ENCODE measurements at regions not wholly inside any gene's neighbourhood (a gene's known extent, or its start where the extent isn't known, plus 50 kb on each side); places are given as distances from the start of the nearest gene placed in this dataset.

DNA sequence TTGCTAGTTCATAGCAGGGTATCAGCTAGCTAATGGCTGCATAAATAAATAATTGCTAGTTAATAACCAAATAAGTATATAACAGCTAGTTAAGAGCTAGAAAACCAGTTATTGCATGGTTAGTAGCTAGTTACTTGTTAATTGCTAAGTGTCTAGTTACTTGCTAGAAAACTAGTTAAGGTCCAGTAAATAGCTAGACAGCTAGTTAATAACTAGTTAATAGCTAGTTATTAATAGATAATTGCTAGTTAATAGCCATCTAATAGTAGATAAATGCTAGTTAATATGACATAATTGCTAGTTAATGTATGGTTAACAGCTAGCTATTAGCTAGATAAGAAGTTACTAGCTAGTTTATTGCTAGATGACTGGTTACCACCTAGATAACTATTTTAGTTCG lies 629.9 kb upstream of the CT83 start:
- DNase-seq, result no peak
- no peak overlapping the region for H3K27ac ChIP-seq
- TF ChIP-seq POLR2A (IDR thresholded peaks at IDR 0.05), result no peak
- H3K36me3 ChIP-seq, result no peaks in the 10 kb centered on the region
- H3K27me3 ChIP-seq, result no peaks in the 10 kb centered on the region
- WGBS (ENCODE audit: insufficient coverage, low coverage, low lambda C conversion rate, missing lambda C conversion rate), result 59% methylated on average over 1 of the region's 1 CpG
- no peak for ATAC-seq
- intact Hi-C loops (cut with DNase I), result no loop called here
- H3K4me3 ChIP-seq, result no peak overlapping the region
- H3K9me3 ChIP-seq, result no peaks in the 10 kb centered on the region
- H3K4me1 ChIP-seq, result no peaks in the 10 kb centered on the region

DNA sequence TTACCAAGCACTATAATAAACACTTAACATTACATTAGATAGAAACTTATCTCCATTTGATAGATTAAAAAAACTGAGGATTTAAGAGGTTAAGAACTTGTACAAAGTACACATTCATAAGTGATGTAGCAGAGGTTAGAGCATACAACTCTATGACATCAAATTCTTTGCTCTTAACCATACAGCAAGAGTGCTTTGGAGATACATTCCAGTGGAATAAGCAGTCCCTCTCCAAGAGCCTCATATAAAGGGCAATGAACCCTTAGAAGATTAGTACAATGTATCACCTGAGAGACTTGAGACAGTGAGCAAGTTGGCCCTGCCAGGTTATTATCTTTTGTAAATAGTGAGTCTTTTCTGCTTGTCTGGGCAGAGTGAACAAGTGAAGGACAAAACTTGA lies 600.4 kb upstream of the CT83 start:
- ATAC-seq (no peak), DNase-seq (no peak)
- no peaks in the 10 kb centered on the region for H3K36me3 ChIP-seq
- no peaks in the 10 kb centered on the region for H3K4me1 ChIP-seq
- intact Hi-C loops (cut with DNase I), result no loop called here
- TF ChIP-seq, protein P1, sequence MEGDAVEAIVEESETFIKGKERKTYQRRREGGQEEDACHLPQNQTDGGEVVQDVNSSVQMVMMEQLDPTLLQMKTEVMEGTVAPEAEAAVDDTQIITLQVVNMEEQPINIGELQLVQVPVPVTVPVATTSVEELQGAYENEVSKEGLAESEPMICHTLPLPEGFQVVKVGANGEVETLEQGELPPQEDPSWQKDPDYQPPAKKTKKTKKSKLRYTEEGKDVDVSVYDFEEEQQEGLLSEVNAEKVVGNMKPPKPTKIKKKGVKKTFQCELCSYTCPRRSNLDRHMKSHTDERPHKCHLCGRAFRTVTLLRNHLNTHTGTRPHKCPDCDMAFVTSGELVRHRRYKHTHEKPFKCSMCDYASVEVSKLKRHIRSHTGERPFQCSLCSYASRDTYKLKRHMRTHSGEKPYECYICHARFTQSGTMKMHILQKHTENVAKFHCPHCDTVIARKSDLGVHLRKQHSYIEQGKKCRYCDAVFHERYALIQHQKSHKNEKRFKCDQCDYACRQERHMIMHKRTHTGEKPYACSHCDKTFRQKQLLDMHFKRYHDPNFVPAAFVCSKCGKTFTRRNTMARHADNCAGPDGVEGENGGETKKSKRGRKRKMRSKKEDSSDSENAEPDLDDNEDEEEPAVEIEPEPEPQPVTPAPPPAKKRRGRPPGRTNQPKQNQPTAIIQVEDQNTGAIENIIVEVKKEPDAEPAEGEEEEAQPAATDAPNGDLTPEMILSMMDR (IDR thresholded peaks at IDR 0.05), result no peak
- TF ChIP-seq POLR2A (IDR thresholded peaks at IDR 0.05), result no peak
- no peaks in the 10 kb centered on the region for H3K9me3 ChIP-seq
- no peaks in the 10 kb centered on the region for H3K27me3 ChIP-seq
- H3K27ac ChIP-seq, result no peak overlapping the region
- no peak overlapping the region for H3K4me3 ChIP-seq

DNA sequence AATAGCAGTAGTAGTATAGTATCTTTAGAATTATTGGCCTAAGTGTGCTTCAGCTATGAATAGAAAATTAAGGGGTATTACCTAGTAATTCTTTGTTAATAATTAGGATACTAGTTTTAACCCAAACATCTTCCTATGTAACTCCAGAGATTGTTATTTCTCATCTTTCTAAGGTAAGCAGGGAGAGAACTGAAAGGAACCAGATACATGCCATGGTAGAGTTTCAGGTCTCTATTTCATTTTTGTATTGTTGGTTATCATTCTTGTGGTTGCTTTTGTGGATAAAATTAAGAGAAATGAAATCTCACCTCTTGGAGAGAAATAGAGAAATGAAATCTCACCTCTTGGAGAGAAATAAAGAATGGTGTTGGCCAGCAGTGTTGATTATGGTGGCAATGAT lies 597.1 kb upstream of the CT83 start:
- DNase-seq, result no peak
- H3K36me3 ChIP-seq, result no peaks in the 10 kb centered on the region
- H3K9me3 ChIP-seq, result no peaks in the 10 kb centered on the region
- H3K27ac ChIP-seq, result no peak overlapping the region
- intact Hi-C loops (cut with DNase I), result no loop called here
- H3K27me3 ChIP-seq, result no peaks in the 10 kb centered on the region
- no peaks in the 10 kb centered on the region for H3K4me1 ChIP-seq
- ATAC-seq, result no peak
- TF ChIP-seq, protein P1 (IDR thresholded peaks at IDR 0.05), result no peak
- no peak for TF ChIP-seq POLR2A (IDR thresholded peaks at IDR 0.05)
- no peak overlapping the region for H3K4me3 ChIP-seq

DNA sequence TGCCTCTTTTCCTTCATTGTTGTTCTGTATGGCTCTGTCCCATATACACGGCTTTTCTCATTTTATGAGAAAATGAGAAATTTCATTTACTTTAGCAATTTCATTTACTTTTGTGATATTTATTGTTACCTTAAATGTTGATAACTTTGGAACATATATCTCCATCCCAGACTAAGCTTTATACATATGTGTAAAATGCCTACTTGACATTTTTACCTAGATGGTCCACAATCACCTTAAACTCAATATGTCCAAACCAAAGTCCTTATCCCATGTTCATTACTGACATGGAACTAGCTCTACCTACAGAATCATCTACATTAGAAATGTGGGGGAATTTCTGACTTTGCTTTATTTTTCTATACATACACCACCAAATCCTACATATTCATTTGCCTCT lies 590.5 kb upstream of the CT83 start:
- no peaks in the 10 kb centered on the region for H3K9me3 ChIP-seq
- H3K27ac ChIP-seq, result no peak overlapping the region
- H3K27me3 ChIP-seq, result no peaks in the 10 kb centered on the region
- no peaks in the 10 kb centered on the region for H3K4me1 ChIP-seq
- H3K36me3 ChIP-seq, result no peaks in the 10 kb centered on the region
- H3K4me3 ChIP-seq, result no peak overlapping the region
- TF ChIP-seq, protein P1 (IDR thresholded peaks at IDR 0.05), result no peak
- TF ChIP-seq POLR2A (IDR thresholded peaks at IDR 0.05), result no peak
- DNase-seq, result no peak
- ATAC-seq, result no peak
- intact Hi-C loops (cut with DNase I), result no loop called here
- 56% methylated on average over 1 of the region's 1 CpG for WGBS (ENCODE audit: insufficient coverage, low coverage, low lambda C conversion rate, missing lambda C conversion rate)

DNA sequence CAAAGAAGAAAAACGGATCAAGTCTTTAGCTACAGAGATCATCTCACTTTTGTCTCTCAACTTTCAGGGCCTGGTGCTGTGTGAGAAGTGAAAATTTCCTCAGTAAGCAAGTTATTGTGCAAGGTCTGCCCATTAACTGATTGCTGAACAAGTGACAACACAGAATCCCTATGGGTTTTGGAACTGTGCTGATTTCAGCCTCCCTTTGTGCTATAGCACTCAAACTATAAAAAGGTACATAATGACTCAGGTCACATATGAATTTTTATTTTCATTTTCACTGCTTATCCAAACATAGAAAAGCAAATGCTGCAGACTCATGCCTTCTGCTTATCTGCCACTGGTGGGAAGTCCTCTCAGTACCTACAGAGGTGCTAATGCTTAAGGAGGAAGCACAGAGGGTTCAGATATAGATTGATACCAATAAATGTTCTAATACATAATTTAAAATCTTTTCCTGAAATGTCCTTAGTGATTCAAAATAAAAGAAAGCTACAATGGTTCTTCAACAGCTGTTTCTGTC lies 576.2 kb upstream of the CT83 start:
- Histone ChIP-seq H3K9me3 (no peaks in the 10 kb centered on the region), H3K4me1 (no peaks in the 10 kb centered on the region), H3K4me3 (no peak overlapping the region), H3K27me3 (no peaks in the 10 kb centered on the region), H3K27ac (no peak overlapping the region), H3K36me3 (no peaks in the 10 kb centered on the region)
- intact Hi-C loops (cut with DNase I), result no loop called here
- ATAC-seq, result no peak
- no peak for DNase-seq
- TF ChIP-seq POLR2A (IDR thresholded peaks at IDR 0.05), result no peak
- TF ChIP-seq, protein P1 (IDR thresholded peaks at IDR 0.05), result no peak
- WGBS (ENCODE audit: insufficient coverage, low coverage, low lambda C conversion rate, missing lambda C conversion rate), result 5% methylated on average over 1 of the region's 1 CpG
